H9 (cell line): ENCODE measurements at regions not wholly inside any gene's neighbourhood (a gene's known extent, or its start where the extent isn't known, plus 50 kb on each side); places are given as distances from the start of the nearest gene placed in this dataset.

Experiments
- DNase-seq: peaks from one replicate; pipeline ENCODE4 v3.0.0-alpha.2; 2017
- H2AFZ ChIP-seq: one replicate; pipeline ENCODE4 v1.6.1; 2013; ENCODE audit warnings: mild to moderate bottlenecking, low read length, control low read depth, moderate library complexity
- H2AK5ac ChIP-seq: 2 replicates; pipeline ENCODE4 v1.6.1; 2013; ENCODE audit warnings: low read length, control low read depth, mixed read lengths; ENCODE audit not compliant: insufficient read length
- H2BK120ac ChIP-seq: one replicate; pipeline ENCODE4 v1.6.1; 2013; ENCODE audit warnings: low read depth, mild to moderate bottlenecking, low read length, control low read depth, inconsistent platforms; ENCODE audit not compliant: poor library complexity, severe bottlenecking
- H2BK12ac ChIP-seq: 2 replicates; pipeline ENCODE4 v1.6.1; 2013; ENCODE audit warnings: low read length, control low read depth, mixed read lengths, low read depth; ENCODE audit not compliant: insufficient read length
- H2BK15ac ChIP-seq: 2 replicates; pipeline ENCODE4 v1.6.1; 2013; ENCODE audit warnings: low read depth, low read length, control low read depth
- H2BK20ac ChIP-seq: one replicate; pipeline ENCODE4 v1.6.1; 2013; ENCODE audit warnings: low read depth, mild to moderate bottlenecking, low read length, control low read depth, inconsistent platforms; ENCODE audit not compliant: poor library complexity, severe bottlenecking
- H2BK5ac ChIP-seq: 2 replicates; pipeline ENCODE4 v1.6.1; 2013; ENCODE audit warnings: low read length, control low read depth, mixed read lengths; ENCODE audit not compliant: insufficient read length
- H3K14ac ChIP-seq: 2 replicates; pipeline ENCODE4 v1.6.1; 2013; ENCODE audit warnings: low read length, control low read depth; ENCODE audit not compliant: insufficient read depth
- H3K18ac ChIP-seq: 2 replicates; pipeline ENCODE4 v1.6.1; 2013; ENCODE audit warnings: low read depth, mild to moderate bottlenecking, mixed read lengths, low read length, control low read depth; ENCODE audit not compliant: insufficient read length
- H3K23ac ChIP-seq: 2 replicates; pipeline ENCODE4 v1.6.1; 2013; ENCODE audit warnings: low read length, control low read depth, mixed read lengths, low read depth; ENCODE audit not compliant: insufficient read length
- H3K23me2 ChIP-seq: 2 replicates; pipeline ENCODE4 v1.6.1; 2013; ENCODE audit warnings: low read depth, mild to moderate bottlenecking, mixed read lengths, low read length, control low read depth; ENCODE audit not compliant: insufficient read length, poor library complexity, severe bottlenecking
- H3K27ac ChIP-seq: 2 replicates; pipeline ENCODE4 v1.5.1; 2013; ENCODE audit warnings: low read length, control low read depth, mixed read lengths, low read depth; ENCODE audit not compliant: insufficient read length
- H3K27me3 ChIP-seq: 2 replicates; pipeline ENCODE4 v1.6.1; 2013; ENCODE audit warnings: low read length, control low read depth, inconsistent platforms; ENCODE audit not compliant: insufficient read depth
- H3K4ac ChIP-seq: 2 replicates; pipeline ENCODE4 v1.6.1; 2013; ENCODE audit warnings: low read depth, mild to moderate bottlenecking, control low read depth, inconsistent platforms, low read length, moderate library complexity
- H3K4me1 ChIP-seq: 2 replicates; pipeline ENCODE4 v1.6.1; 2013; ENCODE audit warnings: low read length, control low read depth, inconsistent platforms; ENCODE audit not compliant: insufficient read depth
- H3K4me2 ChIP-seq: 2 replicates; pipeline ENCODE4 v1.6.1; 2013; ENCODE audit warnings: low read length, control low read depth, mixed read lengths; ENCODE audit not compliant: insufficient read length, insufficient read depth
- H3K56ac ChIP-seq: 2 replicates; pipeline ENCODE4 v1.6.1; 2013; ENCODE audit warnings: low read depth, mild to moderate bottlenecking, mixed read lengths, low read length, control low read depth; ENCODE audit not compliant: insufficient read length
- H3K79me1 ChIP-seq: 2 replicates; pipeline ENCODE4 v1.6.1; 2013; ENCODE audit warnings: low read depth, mild to moderate bottlenecking, moderate library complexity, low read length, control low read depth, inconsistent platforms; ENCODE audit not compliant: insufficient read depth, poor library complexity, severe bottlenecking
- H3K79me2 ChIP-seq: 2 replicates; pipeline ENCODE4 v1.6.1; 2013; ENCODE audit warnings: low read length, control low read depth, inconsistent platforms; ENCODE audit not compliant: insufficient read depth
- H3K9ac ChIP-seq: 2 replicates; pipeline ENCODE4 v1.6.1; 2013; ENCODE audit warnings: low read length, control low read depth, mixed read lengths; ENCODE audit not compliant: insufficient read length; ENCODE audit errors: extremely low read depth
- H3K9me3 ChIP-seq: one replicate; pipeline ENCODE4 v1.6.1; 2013; ENCODE audit warnings: low read depth, low read length, inconsistent platforms; ENCODE audit not compliant: control insufficient read depth
- H3T11ph ChIP-seq: one replicate; pipeline ENCODE4 v1.6.1; 2013; ENCODE audit warnings: mild to moderate bottlenecking, low read length, control low read depth, inconsistent platforms
- H4K20me1 ChIP-seq: one replicate; pipeline ENCODE4 v1.6.1; 2013; ENCODE audit not compliant: control insufficient read depth, insufficient read length, insufficient read depth
- H4K5ac ChIP-seq: 2 replicates; pipeline ENCODE4 v1.6.1; 2013; ENCODE audit warnings: low read depth, mild to moderate bottlenecking, mixed read lengths, low read length, control low read depth; ENCODE audit not compliant: insufficient read length
- H4K8ac ChIP-seq: replicated peaks from 2 replicates; pipeline ENCODE4 v1.6.1; 2013; ENCODE audit warnings: low read length, control low read depth, mixed read lengths, low read depth; ENCODE audit not compliant: insufficient read length
- H4K91ac ChIP-seq: 2 replicates; pipeline ENCODE4 v1.6.1; 2013; ENCODE audit warnings: low read depth, mild to moderate bottlenecking, moderate library complexity, mixed read lengths, low read length, control low read depth; ENCODE audit not compliant: insufficient read length
- H3K27ac Mint-ChIP-seq, 3 experiments: 2 replicates in 2 of 3; 3 replicates in 1 of 3; pipeline ENCODE4 v1.8.0; 2020 to 2021; ENCODE audit warnings: mixed read lengths in 3 of 3, mild to moderate bottlenecking in 1 of 3, moderate library complexity in 1 of 3
- H3K27me3 Mint-ChIP-seq: 2 replicates; pipeline ENCODE4 v1.8.0; 2021; ENCODE audit warnings: low read depth, mild to moderate bottlenecking, moderate library complexity, mixed read lengths
- H3K36me3 Mint-ChIP-seq, 3 experiments: 2 replicates in 2 of 3; 3 replicates in 1 of 3; pipeline ENCODE4 v1.8.0; 2020 to 2021; ENCODE audit warnings: low read depth in 3 of 3, mixed read lengths in 3 of 3; ENCODE audit not compliant: insufficient read depth in 1 of 3
- H3K4me1 Mint-ChIP-seq, 2 experiments: 2 replicates each; pipeline ENCODE4 v1.8.0; 2020; ENCODE audit warnings: mixed read lengths in 2 of 2
- H3K4me3 Mint-ChIP-seq, 2 experiments: 2 replicates in 1 of 2; 3 replicates in 1 of 2; pipeline ENCODE4 v1.8.0; 2020 to 2021; ENCODE audit warnings: mild to moderate bottlenecking in 2 of 2, mixed read lengths in 2 of 2, moderate library complexity in 1 of 2
- H3K9me3 Mint-ChIP-seq, 2 experiments: 2 replicates in 1 of 2; 3 replicates in 1 of 2; pipeline ENCODE4 v1.8.0; 2020; ENCODE audit warnings: mild to moderate bottlenecking in 2 of 2, mixed read lengths in 2 of 2, moderate library complexity in 1 of 2
- WGBS: extraction: QIAGEN DNeasy Blood & Tissue Kit; methylation state at CpG from one replicate; pipeline ENCODE4 v1.1.7; 2013; ENCODE audit warnings: missing lambda C conversion rate, low lambda C conversion rate, mixed read lengths; ENCODE audit not compliant: insufficient read length; ENCODE audit errors: extremely low coverage; 5-methylcytosine and 5-hydroxymethylcytosine counted together
- TF ChIP-seq, protein P1 (sequence below): fragments of 200-600 bp; sonication (generic); conservative IDR thresholded peaks from 3 replicates; pipeline ENCODE4 v1.8.0; 2021; ENCODE audit warnings: antibody characterized with exemption, mild to moderate bottlenecking

- no peak overlapping the region for H3K27ac Mint-ChIP-seq
- Histone ChIP-seq H3K27ac (no peak overlapping the region), H4K91ac (no peak overlapping the region), H2BK15ac (no peak overlapping the region), H2BK12ac (no peak overlapping the region), H4K8ac (no peak overlapping the region), H3K9me3 (no peaks in the 10 kb centered on the region), H3K79me2 (no peaks in the 10 kb centered on the region), H3K27me3 (no peaks in the 10 kb centered on the region), H3K4me1 (no peaks in the 10 kb centered on the region), H3K4me2 (no peak overlapping the region), H3K18ac (no peak overlapping the region), H2AFZ (no peak overlapping the region), H2BK5ac (no peak overlapping the region), H3K9ac (no peak overlapping the region), H4K20me1 (no peaks in the 10 kb centered on the region), H2BK120ac (no peak overlapping the region), H3K14ac (no peak overlapping the region; the same call in 1 of the 2 replicates), H4K5ac (no peak overlapping the region), H3K56ac (no peak overlapping the region), H3K23me2 (no peaks in the 10 kb centered on the region), H3K23ac (no peak overlapping the region), H3K4ac (no peak overlapping the region), H3K79me1 (no peaks in the 10 kb centered on the region), H2AK5ac (no peak overlapping the region), H3T11ph (no peak overlapping the region), H2BK20ac (no peak overlapping the region)
- H3K36me3 Mint-ChIP-seq = no peaks in the 10 kb centered on the region
- no peaks in the 10 kb centered on the region for H3K9me3 Mint-ChIP-seq
- DNase-seq = no peak
- no peak overlapping the region for H3K4me3 Mint-ChIP-seq
- WGBS = no CpG with 5 or more reads among the region's 14 CpGs
- peaks cover 9 to 12% of the 10 kb centered on the region in 2 experiments; a peak in 3 of 4 replicates for H3K4me1 Mint-ChIP-seq
- H3K27me3 Mint-ChIP-seq = peaks cover 8% of the 10 kb centered on the region
- TF ChIP-seq, protein P1, sequence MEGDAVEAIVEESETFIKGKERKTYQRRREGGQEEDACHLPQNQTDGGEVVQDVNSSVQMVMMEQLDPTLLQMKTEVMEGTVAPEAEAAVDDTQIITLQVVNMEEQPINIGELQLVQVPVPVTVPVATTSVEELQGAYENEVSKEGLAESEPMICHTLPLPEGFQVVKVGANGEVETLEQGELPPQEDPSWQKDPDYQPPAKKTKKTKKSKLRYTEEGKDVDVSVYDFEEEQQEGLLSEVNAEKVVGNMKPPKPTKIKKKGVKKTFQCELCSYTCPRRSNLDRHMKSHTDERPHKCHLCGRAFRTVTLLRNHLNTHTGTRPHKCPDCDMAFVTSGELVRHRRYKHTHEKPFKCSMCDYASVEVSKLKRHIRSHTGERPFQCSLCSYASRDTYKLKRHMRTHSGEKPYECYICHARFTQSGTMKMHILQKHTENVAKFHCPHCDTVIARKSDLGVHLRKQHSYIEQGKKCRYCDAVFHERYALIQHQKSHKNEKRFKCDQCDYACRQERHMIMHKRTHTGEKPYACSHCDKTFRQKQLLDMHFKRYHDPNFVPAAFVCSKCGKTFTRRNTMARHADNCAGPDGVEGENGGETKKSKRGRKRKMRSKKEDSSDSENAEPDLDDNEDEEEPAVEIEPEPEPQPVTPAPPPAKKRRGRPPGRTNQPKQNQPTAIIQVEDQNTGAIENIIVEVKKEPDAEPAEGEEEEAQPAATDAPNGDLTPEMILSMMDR = no peak
Measured at GRCh38 chr17:37839196-37839978, 84.8 kb upstream of the TBC1D3K start.
